Cardiac muscle cell (in vitro differentiated cells and primary cell): ENCODE measurements at regions not wholly inside any gene's neighbourhood (a gene's known extent, or its start where the extent isn't known, plus 50 kb on each side); places are given as distances from the start of the nearest gene placed in this dataset.

Source experiments
- DNase-seq, 2 donors: peaks; one replicate each; pipeline versions ENCODE4 v3.0.0 to v3.0.0-alpha.2; 2010 to 2017; ENCODE audit warnings: low read depth in 1 of 2, low spot score in 1 of 2
- H3K27ac ChIP-seq: fragments of 200-600 bp; sonication (generic); 2 replicates; pipeline ENCODE4 v1.5.1; 2016
- H3K27me3 ChIP-seq: fragments of 200-600 bp; sonication (generic); 2 replicates; pipeline ENCODE4 v1.6.0; 2016; ENCODE audit warnings: control low read depth
- H3K36me3 ChIP-seq: fragments of 200-600 bp; sonication (generic); 2 replicates; pipeline ENCODE4 v1.5.1; 2016; ENCODE audit warnings: control low read depth
- H3K4me1 ChIP-seq: fragments of 200-600 bp; sonication (generic); 2 replicates; pipeline ENCODE4 v1.8.1; 2017; ENCODE audit warnings: low read depth, mild to moderate bottlenecking, mixed run types
- H3K4me3 ChIP-seq: fragments of 200-600 bp; sonication (generic); 2 replicates; pipeline ENCODE4 v1.5.1; 2016; ENCODE audit warnings: mild to moderate bottlenecking
- H3K9me3 ChIP-seq: fragments of 200-600 bp; sonication (generic); 2 replicates; pipeline ENCODE4 v1.5.1; 2017; ENCODE audit warnings: low read depth, mild to moderate bottlenecking, control low read depth
- CTCF ChIP-seq: IDR thresholded peaks from 2 replicates; pipeline ENCODE4 v1.5.1; 2012; ENCODE audit warnings: low read depth, mild to moderate bottlenecking, low read length

GRCh38 chr10:83037653-83038052, 1101.7 kb upstream of the GHITM start:
- Histone ChIP-seq H3K36me3 (no peaks in the 10 kb centered on the region), H3K4me3 (no peak overlapping the region), H3K9me3 (no peaks in the 10 kb centered on the region), H3K4me1 (no peaks in the 10 kb centered on the region), H3K27ac (no peak overlapping the region), H3K27me3 (no peaks in the 10 kb centered on the region)
- TF ChIP-seq CTCF, result no peak
- peak; percentile 9 to 16 for DNase-seq

GRCh38 chr10:83038631-83039030, 1100.7 kb upstream of the GHITM start:
- DNase-seq, result no peak
- Histone ChIP-seq H3K9me3 (no peaks in the 10 kb centered on the region), H3K27ac (no peak overlapping the region), H3K36me3 (no peaks in the 10 kb centered on the region), H3K27me3 (no peaks in the 10 kb centered on the region), H3K4me3 (no peak overlapping the region), H3K4me1 (no peaks in the 10 kb centered on the region)
- TF ChIP-seq CTCF, result no peak

GRCh38 chr10:83045731-83046130, 1093.6 kb upstream of the GHITM start:
- H3K4me1 ChIP-seq, result no peaks in the 10 kb centered on the region
- H3K4me3 ChIP-seq, result no peak overlapping the region
- H3K27me3 ChIP-seq, result no peaks in the 10 kb centered on the region
- no peak for DNase-seq
- H3K27ac ChIP-seq, result no peak overlapping the region
- no peak for TF ChIP-seq CTCF
- H3K9me3 ChIP-seq, result no peaks in the 10 kb centered on the region
- no peaks in the 10 kb centered on the region for H3K36me3 ChIP-seq

GRCh38 chr10:83050815-83051214, 1088.5 kb upstream of the GHITM start:
- no peak for TF ChIP-seq CTCF
- no peak for DNase-seq
- Histone ChIP-seq H3K36me3 (no peaks in the 10 kb centered on the region), H3K4me3 (no peak overlapping the region), H3K27me3 (no peaks in the 10 kb centered on the region), H3K9me3 (no peaks in the 10 kb centered on the region), H3K27ac (no peak overlapping the region), H3K4me1 (no peaks in the 10 kb centered on the region)

- Histone ChIP-seq H3K9me3 (no peaks in the 10 kb centered on the region), H3K27ac (no peak overlapping the region), H3K4me1 (no peaks in the 10 kb centered on the region), H3K36me3 (no peaks in the 10 kb centered on the region), H3K4me3 (no peak overlapping the region), H3K27me3 (no peaks in the 10 kb centered on the region)
- DNase-seq, result no peak
- TF ChIP-seq CTCF, result no peak
Measured at GRCh38 chr10:83062871-83063270, 1076.4 kb upstream of the GHITM start.

GRCh38 chr10:83073472-83073871, 1065.8 kb upstream of the GHITM start:
- no peak for TF ChIP-seq CTCF
- Histone ChIP-seq H3K36me3 (no peaks in the 10 kb centered on the region), H3K27me3 (no peaks in the 10 kb centered on the region), H3K4me3 (no peak overlapping the region), H3K9me3 (no peaks in the 10 kb centered on the region), H3K4me1 (no peaks in the 10 kb centered on the region), H3K27ac (no peak overlapping the region)
- DNase-seq, result no peak
